Right lobe of liver (tissue), 6 donors: ENCODE measurements at regions not wholly inside any gene's neighbourhood (a gene's known extent, or its start where the extent isn't known, plus 50 kb on each side); places are given as distances from the start of the nearest gene placed in this dataset.

ENCODE experiments used
- ATAC-seq, 4 donors: fragments of 200-7000 bp; cut with Tn5 transposase; one replicate each; pipeline ENCODE4 v1.9.1; 2020; ENCODE audit warnings: mild to moderate bottlenecking in 4 of 4, moderate library complexity in 4 of 4
- DNase-seq, 3 donors: peaks; one replicate each; pipeline ENCODE4 v3.0.0-alpha.2; 2020
- H3K27ac ChIP-seq, 3 donors: fragments of 200-600 bp; one replicate each; pipeline ENCODE4 v1.8.0; 2022
- H3K27me3 ChIP-seq, 2 donors: fragments of 200-600 bp; one replicate each; pipeline ENCODE4 v1.8.0; 2022
- H3K36me3 ChIP-seq, 4 donors: fragments of 200-600 bp; sonication (generic) in 1 of 4; one replicate each; pipeline versions ENCODE4 v1.5.1 to v1.8.0; 2017 to 2022; ENCODE audit warnings: control low read depth in 1 of 4
- H3K4me1 ChIP-seq, 4 donors: fragments of 200-600 bp; sonication (generic) in 1 of 4; one replicate each; pipeline versions ENCODE4 v1.5.1 to v1.8.0; 2017 to 2022; ENCODE audit warnings: control low read depth in 1 of 4
- H3K4me3 ChIP-seq, 3 donors: fragments of 200-600 bp; one replicate each; pipeline ENCODE4 v1.8.0; 2022
- H3K9me3 ChIP-seq, 4 donors: fragments of 200-600 bp; sonication (generic) in 1 of 4; one replicate each; pipeline versions ENCODE4 v1.5.1 to v1.8.0; 2017 to 2022; ENCODE audit warnings: control low read depth in 1 of 4
- CTCF ChIP-seq, 4 donors: fragments of 200-600 bp in 3 of 4; fragments of 450-650 bp in 1 of 4; IDR thresholded peaks; one replicate each; pipeline versions ENCODE4 v1.5.1 to v1.8.0; 2016 to 2022; ENCODE audit warnings: antibody characterized with exemption in 4 of 4, mild to moderate bottlenecking in 2 of 4
- POLR2A ChIP-seq: fragments of 450-650 bp; IDR thresholded peaks from one replicate; pipeline ENCODE4 v1.6.1; 2017; ENCODE audit warnings: antibody characterized with exemption, mild to moderate bottlenecking
- WGBS: methylation state at CpG from one replicate; pipeline ENCODE4 v1.1.6; 2018; ENCODE audit warnings: low coverage, low lambda C conversion rate; ENCODE audit not compliant: insufficient coverage; ENCODE audit errors: missing lambda C conversion rate; 5-methylcytosine and 5-hydroxymethylcytosine counted together
- intact Hi-C, 2 donors: fragments of 100-400 bp; cut with DNase I; formaldehyde crosslinking; loops; one replicate each; pipeline versions ENCODE4 v1.11.2 to v1.14.1; 2022
- donor health status: DM: no; HTN: yes; CAD: no.
- donor health status: DM: no; HTN: no; CAD: no.
- donor health status: DM: no; HTN: no; CAD: no.
- donor health status: DM: no; HTN: yes; CAD: no.
- donor health status: DM: no; HTN: yes; CAD: no.

- H3K36me3 ChIP-seq = no peaks in the 10 kb centered on the region
- 77% methylated on average over 4 of the region's 4 CpGs for WGBS
- no peak for TF ChIP-seq POLR2A
- TF ChIP-seq CTCF (IDR thresholded peaks at IDR 0.05) = no peak
Measured at GRCh38 chr3:34650131-34650530, 851.7 kb downstream of the PDCD6IP start.

GRCh38 chr3:34668915-34669314 is 870.5 kb downstream of the PDCD6IP start:
- intact Hi-C loops = no loop called here
- DNase-seq (no peak), ATAC-seq (no peak)
- Histone ChIP-seq H3K27ac (no peak overlapping the region), H3K36me3 (no peaks in the 10 kb centered on the region), H3K9me3 (no peaks in the 10 kb centered on the region), H3K27me3 (no peaks in the 10 kb centered on the region), H3K4me1 (no peaks in the 10 kb centered on the region), H3K4me3 (no peak overlapping the region)
- no peak for TF ChIP-seq CTCF (IDR thresholded peaks at IDR 0.05)
- no peak for TF ChIP-seq POLR2A
- WGBS = 50% methylated on average over 3 of the region's 3 CpGs

More at GRCh38 chr3:34650131-34650530, 851.7 kb downstream of the PDCD6IP start:
- Histone ChIP-seq H3K4me1 (no peaks in the 10 kb centered on the region), H3K27ac (no peak overlapping the region), H3K4me3 (no peak overlapping the region), H3K9me3 (no peaks in the 10 kb centered on the region), H3K27me3 (no peaks in the 10 kb centered on the region)
- ATAC-seq = no peak
- intact Hi-C loops = no loop called here
- no peak for DNase-seq

- H3K4me1 ChIP-seq = no peaks in the 10 kb centered on the region
- no peaks in the 10 kb centered on the region for H3K9me3 ChIP-seq
- H3K27me3 ChIP-seq = no peaks in the 10 kb centered on the region
- no peaks in the 10 kb centered on the region for H3K36me3 ChIP-seq
- DNase-seq (no peak), ATAC-seq (no peak)
- intact Hi-C loops = no loop called here
- WGBS = 69% methylated on average over 3 of the region's 3 CpGs
- no peak overlapping the region for H3K4me3 ChIP-seq
- no peak for TF ChIP-seq CTCF (IDR thresholded peaks at IDR 0.05)
- no peak for TF ChIP-seq POLR2A
- H3K27ac ChIP-seq = no peak overlapping the region
Measured at GRCh38 chr3:34669490-34669889, 871.1 kb downstream of the PDCD6IP start.

- H3K9me3 ChIP-seq = no peaks in the 10 kb centered on the region
Measured at GRCh38 chr3:34675383-34676120, 877.1 kb downstream of the PDCD6IP start.

More at GRCh38 chr3:34675383-34676120, 877.1 kb downstream of the PDCD6IP start:
- H3K27ac ChIP-seq = no peak overlapping the region
- WGBS = 64% methylated on average over 2 of the region's 2 CpGs
- no peak for DNase-seq
- H3K36me3 ChIP-seq = no peaks in the 10 kb centered on the region
- no peaks in the 10 kb centered on the region for H3K4me1 ChIP-seq
- TF ChIP-seq CTCF (IDR thresholded peaks at IDR 0.05) = no peak
- no peak for TF ChIP-seq POLR2A
- intact Hi-C loops = no loop called here
- H3K4me3 ChIP-seq = no peak overlapping the region
- no peaks in the 10 kb centered on the region for H3K27me3 ChIP-seq
- no peak for ATAC-seq
